HG02970 (cell line): ENCODE measurements at regions not wholly inside any gene's neighbourhood (a gene's known extent, or its start where the extent isn't known, plus 50 kb on each side); places are given as distances from the start of the nearest gene placed in this dataset.
"Not testable (repeated sequence)": the region's sequence is repeated elsewhere in the genome, so short reads cannot be mapped to it uniquely, and the experiment has no call there.

Source experiments
- ATAC-seq: cut with Tn5 transposase; IDR thresholded peaks from one replicate; pipeline ENCODE4 v1.9.1; 2021; ENCODE audit warnings: mild to moderate bottlenecking, moderate library complexity, moderate number of reproducible peaks; ENCODE audit not compliant: unreplicated experiment, low FRiP score

GRCh38 chr5:17398866-17399835 lies 98.9 kb upstream of the TAF11L2 start:
- no peak for ATAC-seq

- no peak for ATAC-seq
Observed at GRCh38 chr5:17399931-17400330, 98.1 kb upstream of the TAF11L2 start.

GRCh38 chr5:17400724-17401469 lies 97.1 kb upstream of the TAF11L2 start:
- no peak for ATAC-seq

DNA sequence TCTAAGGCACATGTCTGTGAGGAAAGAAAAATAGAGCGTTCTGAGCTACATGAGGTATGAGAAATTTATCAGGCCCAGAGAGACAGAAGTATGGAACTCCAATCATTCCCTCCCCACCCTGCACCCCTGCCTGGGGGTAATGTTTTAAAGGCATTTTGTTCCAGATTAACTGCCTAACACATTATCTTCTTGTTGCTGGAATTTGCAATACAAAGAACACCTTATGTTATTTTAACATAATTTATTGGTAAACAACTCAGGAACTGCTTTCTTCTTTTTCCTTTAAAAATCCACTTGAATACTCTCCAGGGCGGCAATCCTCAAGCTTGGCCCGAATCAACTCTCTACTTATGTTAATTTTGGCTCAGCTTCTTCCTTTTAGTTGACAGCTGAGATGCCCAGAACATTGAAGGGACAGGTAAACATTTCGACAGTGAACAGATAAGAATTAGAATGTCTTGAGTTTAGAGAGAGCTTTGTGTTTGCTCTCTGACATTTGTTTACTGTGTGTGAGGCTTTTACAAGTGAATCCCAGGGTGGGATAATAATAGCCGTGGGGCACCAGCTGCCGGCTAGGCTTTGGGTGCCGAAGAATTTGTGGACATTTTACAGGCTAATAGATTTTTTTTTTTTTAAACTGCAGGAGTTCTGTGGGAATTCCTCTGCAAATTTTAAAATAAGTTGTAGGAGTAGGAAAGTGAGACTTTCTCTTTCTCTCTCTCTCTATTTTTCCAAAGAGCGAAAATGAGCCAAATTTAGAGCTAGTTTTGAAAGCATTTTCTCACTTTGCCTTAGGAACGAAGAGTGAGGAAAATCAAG lies 96.4 kb upstream of the TAF11L2 start:
- no peak for ATAC-seq

DNA sequence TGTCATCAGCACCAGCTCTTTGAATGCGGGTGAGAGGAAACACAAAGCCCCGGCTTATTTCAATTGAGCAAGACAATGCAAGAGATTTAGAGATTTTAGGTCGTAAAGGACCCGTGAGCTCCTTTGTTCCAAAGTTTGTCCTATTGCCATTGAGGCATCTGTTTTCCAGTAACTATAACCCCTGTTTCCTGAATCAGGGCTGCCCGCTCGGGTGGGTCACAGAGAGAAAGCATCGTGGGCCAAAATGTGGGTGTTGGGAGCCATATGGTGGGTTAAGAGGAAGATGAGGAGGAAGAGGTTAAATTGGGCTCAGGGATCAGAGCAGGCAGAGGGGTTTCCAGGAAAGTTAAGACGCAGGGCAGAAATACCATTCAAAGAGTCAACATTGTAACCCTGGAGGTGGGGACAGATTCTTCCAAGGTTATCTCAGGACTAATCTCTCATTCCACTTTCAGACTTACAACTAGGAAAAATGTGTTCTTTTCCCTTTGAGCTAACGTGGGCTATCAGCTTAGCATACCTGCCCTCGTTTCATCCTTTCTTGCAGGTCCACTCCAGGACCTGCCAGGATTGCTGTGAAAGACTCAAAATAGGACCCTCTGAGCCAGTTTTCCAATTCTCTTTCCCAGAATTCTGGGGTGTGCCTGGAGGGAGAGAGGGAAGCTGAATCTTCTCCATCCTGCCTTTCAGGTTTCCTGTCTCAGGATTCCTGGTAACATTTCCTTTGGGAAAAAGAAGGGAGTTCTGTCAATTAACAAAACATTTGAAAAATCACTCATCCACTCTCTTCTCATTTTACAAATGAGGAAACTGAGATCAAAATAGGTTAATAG lies 95.5 kb upstream of the TAF11L2 start:
- ATAC-seq, result no peak

DNA sequence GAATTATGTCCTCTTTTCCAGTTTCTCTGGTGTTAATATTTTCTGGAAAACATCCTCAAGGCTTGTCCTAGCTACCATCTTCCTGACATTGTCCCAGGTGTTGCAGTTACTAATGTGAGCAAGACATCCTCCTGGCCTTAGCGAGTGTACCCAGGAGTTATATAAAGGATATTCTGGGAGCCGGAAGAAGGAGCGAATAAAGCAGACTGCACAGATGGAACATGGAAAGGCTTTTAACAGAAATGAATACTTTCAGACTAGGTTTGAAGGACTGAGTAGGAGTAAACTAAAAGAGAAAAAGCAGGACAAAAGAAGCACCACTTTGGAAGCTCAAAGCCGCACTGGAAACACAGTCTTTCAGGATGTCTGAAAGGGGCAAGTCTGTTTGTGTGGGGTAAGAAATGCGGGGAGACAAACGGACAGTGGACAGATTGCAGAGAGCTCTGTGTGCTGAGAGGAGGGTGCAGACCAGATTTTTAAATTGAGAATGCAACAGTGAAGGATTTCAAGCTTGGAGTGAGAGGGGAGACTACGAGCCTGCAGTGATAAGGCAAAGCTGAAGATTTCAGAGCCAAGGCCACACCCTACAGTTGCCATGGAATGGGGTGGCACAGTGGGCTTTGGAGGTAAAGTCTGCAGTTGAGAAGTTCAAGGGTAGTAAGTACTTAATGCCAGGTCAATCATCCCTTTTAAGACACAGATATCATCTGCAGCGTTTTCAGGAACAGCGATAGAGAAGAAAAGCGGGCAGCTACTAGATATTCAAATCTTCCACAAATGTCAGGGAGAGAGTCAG lies 94.1 kb upstream of the TAF11L2 start:
- ATAC-seq, result no peak

- no peak for ATAC-seq
Observed at GRCh38 chr5:17405976-17406375, 92.1 kb upstream of the TAF11L2 start.

DNA sequence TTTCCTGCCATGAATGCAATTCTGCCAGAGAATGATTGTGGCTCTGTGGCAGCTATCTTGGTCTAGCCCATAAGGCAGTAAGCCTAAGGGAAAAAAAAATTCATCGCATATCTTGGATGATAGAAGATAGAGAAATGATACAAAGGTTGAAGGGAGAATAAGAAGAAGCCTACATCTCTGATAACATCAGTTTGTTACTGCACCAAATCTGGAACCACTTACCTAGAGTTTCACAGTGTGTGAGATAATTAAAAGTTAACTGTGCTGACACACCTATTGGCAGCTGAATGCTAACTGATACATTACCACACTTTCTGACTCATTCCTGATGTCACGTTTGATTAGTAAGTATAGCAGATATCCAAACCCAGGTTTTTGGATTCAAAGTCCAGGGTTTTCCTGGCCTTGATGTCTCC lies 91.6 kb upstream of the TAF11L2 start:
- ATAC-seq, result no peak

- no peak for ATAC-seq
Observed at GRCh38 chr5:17411436-17412402, 86.3 kb upstream of the TAF11L2 start.

DNA sequence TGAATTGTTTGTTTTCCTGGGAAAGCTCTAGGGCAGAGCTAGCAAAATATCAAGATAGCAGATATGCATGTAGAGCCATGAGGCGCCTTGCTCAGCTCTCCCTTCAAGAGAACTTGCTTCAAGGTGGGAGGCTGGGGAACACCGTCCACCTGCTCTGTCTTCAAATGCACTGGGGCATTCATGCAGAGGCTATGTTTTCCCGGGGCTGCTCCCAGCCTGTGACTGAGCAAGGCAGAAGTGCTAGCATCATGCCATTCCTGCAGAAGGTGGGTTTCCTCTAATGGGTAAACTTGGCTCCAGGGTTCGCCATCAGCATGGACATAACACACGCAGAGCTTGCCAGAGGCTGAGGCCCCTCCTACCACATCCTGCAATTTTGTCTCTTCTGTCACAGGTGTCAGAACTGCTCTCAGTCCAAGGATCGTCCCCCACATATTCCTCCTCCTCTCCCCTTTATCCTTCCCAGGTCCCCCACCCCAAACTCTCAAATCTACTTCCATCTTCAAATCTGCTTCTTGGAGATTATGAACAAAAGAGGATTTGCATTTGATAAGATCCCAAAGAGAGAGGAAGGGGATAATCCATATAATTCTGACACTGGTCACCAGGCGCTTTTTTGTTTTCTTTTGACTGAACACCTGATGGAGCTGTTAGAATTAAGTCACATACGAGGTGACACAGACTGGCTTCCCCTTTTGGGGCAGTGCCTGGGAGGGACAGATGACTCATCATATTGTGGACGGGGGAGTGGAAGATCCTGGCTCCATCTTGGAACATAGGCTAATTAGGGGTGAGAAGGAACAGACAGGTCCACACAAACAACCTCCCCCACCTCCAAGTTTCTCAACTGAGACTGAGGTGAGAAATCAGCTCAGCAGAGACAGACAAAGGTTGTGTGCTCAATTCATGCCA lies 85.0 kb upstream of the TAF11L2 start:
- no peak for ATAC-seq

GRCh38 chr5:17413691-17414090 lies 84.3 kb upstream of the TAF11L2 start:
- no peak for ATAC-seq

GRCh38 chr5:17415321-17415758 lies 82.7 kb upstream of the TAF11L2 start:
- ATAC-seq, result no peak

DNA sequence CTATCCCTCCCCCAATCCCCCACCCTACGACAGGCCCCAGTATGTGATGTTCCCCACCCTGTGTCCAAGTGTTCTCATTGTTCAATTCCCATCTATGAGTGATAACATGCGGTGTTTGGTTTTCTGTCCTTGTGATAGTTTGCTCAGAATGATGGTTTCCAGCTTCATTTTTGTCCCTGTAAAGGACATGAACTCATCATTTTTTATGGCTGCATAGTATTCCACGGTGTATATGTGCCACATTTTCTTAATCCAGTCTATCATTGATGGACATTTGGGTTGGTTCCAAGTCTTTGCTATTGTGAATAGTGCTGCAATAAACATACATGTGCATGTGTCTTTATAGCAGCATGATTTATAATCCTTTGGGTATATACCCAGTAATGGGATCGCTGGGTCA lies 81.7 kb upstream of the TAF11L2 start:
- ATAC-seq, result not testable (repeated sequence)

GRCh38 chr5:17424674-17425073 lies 73.4 kb upstream of the TAF11L2 start:
- no peak for ATAC-seq

- no peak for ATAC-seq
Observed at GRCh38 chr5:17425385-17426070, 72.5 kb upstream of the TAF11L2 start.

- ATAC-seq, result no peak
Observed at GRCh38 chr5:17426104-17426749, 71.8 kb upstream of the TAF11L2 start.
